ENCODE measurements at regions not wholly inside any gene's neighbourhood (a gene's known extent, or its start where the extent isn't known, plus 50 kb on each side); places are given as distances from the start of the nearest gene placed in this dataset.

DNA sequence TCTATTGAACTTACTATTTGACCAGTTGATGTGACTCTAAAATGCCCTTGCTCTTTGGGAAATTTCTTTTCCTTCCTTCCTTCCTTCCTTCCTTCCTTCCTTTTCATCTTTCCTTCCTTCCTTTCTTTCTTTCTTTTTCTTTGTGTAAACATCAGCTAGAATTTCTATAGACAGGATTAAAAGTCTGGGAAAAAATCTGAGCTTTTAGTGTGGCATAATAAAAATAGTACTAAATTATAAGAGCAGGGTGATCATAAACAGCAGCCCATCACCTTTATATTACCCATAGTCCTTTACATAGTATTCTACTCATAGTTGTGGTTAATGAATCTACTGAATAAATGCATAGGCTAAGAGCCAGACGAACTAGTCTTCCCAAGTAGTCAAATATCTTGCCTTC is 281.0 kb upstream of the DAB1 start:
- no peaks in the 10 kb centered on the region for H3K4me1 ChIP-seq
- no peak for DNase-seq
- H3K4me3 ChIP-seq: no peak overlapping the region
- 52 to 55% methylated on average over 1 of the region's 1 CpG for WGBS, 2 donors
- no peaks in the 10 kb centered on the region for H3K27me3 ChIP-seq
- H3K27ac ChIP-seq: no peak overlapping the region
- intact Hi-C loops (cut with DNase I): no loop called here
- TF ChIP-seq, protein P1, sequence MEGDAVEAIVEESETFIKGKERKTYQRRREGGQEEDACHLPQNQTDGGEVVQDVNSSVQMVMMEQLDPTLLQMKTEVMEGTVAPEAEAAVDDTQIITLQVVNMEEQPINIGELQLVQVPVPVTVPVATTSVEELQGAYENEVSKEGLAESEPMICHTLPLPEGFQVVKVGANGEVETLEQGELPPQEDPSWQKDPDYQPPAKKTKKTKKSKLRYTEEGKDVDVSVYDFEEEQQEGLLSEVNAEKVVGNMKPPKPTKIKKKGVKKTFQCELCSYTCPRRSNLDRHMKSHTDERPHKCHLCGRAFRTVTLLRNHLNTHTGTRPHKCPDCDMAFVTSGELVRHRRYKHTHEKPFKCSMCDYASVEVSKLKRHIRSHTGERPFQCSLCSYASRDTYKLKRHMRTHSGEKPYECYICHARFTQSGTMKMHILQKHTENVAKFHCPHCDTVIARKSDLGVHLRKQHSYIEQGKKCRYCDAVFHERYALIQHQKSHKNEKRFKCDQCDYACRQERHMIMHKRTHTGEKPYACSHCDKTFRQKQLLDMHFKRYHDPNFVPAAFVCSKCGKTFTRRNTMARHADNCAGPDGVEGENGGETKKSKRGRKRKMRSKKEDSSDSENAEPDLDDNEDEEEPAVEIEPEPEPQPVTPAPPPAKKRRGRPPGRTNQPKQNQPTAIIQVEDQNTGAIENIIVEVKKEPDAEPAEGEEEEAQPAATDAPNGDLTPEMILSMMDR (IDR thresholded peaks at IDR 0.05): no peak
- TF ChIP-seq POLR2A (IDR thresholded peaks at IDR 0.05): no peak
- H3K36me3 ChIP-seq: no peaks in the 10 kb centered on the region
- H3K9me3 ChIP-seq: no peaks in the 10 kb centered on the region

DNA sequence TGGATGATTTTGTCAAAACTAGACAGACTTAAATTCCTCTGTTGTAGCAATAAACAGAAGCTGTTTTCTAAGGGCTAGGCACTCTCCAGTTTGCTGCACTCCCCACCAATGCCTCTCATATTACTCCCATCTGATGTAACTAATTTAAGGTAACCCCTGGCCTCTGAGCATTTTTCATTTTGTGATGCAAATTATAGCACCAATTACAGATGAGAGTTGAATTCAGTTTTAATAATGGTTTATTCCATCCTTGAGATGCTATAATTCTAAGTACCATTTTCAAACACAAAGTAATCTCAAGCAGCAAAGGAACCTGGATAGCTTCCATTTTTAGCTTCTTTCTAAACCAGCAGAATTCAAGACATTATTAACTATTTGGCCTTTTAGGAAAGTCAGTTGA is 280.4 kb upstream of the DAB1 start:
- intact Hi-C loops (cut with DNase I): no loop called here
- TF ChIP-seq, protein P1 (IDR thresholded peaks at IDR 0.05): no peak
- TF ChIP-seq POLR2A (IDR thresholded peaks at IDR 0.05): no peak
- DNase-seq: no peak
- H3K4me1 ChIP-seq: no peaks in the 10 kb centered on the region
- no peak overlapping the region for H3K27ac ChIP-seq
- no peaks in the 10 kb centered on the region for H3K27me3 ChIP-seq
- no peak overlapping the region for H3K4me3 ChIP-seq
- no peaks in the 10 kb centered on the region for H3K9me3 ChIP-seq
- H3K36me3 ChIP-seq: no peaks in the 10 kb centered on the region

DNA sequence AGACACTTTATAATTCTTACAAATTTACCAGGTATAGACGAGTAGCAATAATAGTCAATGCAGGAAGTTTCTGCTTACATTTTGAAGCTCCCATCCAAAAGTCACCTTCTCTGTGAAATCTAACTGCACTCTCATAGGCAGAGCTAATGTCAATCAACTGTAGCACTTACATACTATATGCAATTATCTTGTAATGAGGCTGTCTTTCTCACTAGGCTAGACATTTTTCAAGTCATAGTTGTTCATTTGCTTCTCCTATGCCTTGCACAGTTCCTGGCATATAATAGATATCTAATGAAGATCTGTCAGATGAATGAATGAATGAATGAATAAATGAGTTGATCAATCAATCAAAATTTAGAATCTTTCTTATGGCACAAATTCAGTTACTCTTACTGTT is 273.0 kb upstream of the DAB1 start:
- intact Hi-C loops (cut with DNase I): no loop called here
- Histone ChIP-seq H3K4me1 (no peaks in the 10 kb centered on the region), H3K36me3 (no peaks in the 10 kb centered on the region), H3K9me3 (peaks cover 0 to 6% (median 5%) of the 10 kb centered on the region in 3 donors), H3K4me3 (no peak overlapping the region), H3K27ac (no peak overlapping the region), H3K27me3 (no peaks in the 10 kb centered on the region)
- TF ChIP-seq POLR2A (IDR thresholded peaks at IDR 0.05): no peak
- TF ChIP-seq, protein P1 (IDR thresholded peaks at IDR 0.05): no peak
- WGBS, 2 donors: 40 to 64% methylated on average over 1 of the region's 1 CpG
- DNase-seq: no peak

DNA sequence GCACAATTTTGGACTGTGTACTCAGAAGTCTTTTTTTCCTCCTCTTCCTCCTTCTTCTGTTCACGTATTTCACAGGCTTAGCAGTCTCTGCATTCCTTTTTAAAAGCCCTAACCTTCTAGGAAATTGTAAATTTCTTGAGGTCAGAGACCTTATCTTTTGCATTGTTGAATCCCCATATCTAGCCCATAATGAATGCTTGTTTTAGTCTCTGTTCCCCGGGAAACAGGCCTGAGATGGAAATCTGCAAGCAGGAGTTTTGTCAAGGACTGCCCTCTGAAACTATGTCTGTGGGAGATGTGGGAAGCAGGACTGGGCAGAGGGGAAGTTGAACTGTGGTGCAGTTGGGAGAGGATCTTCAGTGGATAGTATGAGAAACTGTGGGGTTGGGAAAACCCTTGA is 272.2 kb upstream of the DAB1 start:
- 14 to 48% methylated on average over 2 of the region's 2 CpGs for WGBS, 2 donors
- intact Hi-C loops (cut with DNase I): no loop called here
- Histone ChIP-seq H3K27me3 (no peaks in the 10 kb centered on the region), H3K36me3 (no peaks in the 10 kb centered on the region), H3K4me1 (no peaks in the 10 kb centered on the region), H3K4me3 (no peak overlapping the region), H3K9me3 (peaks cover 0 to 6% (median 5%) of the 10 kb centered on the region in 3 donors), H3K27ac (no peak overlapping the region)
- no peak for TF ChIP-seq POLR2A (IDR thresholded peaks at IDR 0.05)
- TF ChIP-seq, protein P1 (IDR thresholded peaks at IDR 0.05): no peak
- DNase-seq: no peak

DNA sequence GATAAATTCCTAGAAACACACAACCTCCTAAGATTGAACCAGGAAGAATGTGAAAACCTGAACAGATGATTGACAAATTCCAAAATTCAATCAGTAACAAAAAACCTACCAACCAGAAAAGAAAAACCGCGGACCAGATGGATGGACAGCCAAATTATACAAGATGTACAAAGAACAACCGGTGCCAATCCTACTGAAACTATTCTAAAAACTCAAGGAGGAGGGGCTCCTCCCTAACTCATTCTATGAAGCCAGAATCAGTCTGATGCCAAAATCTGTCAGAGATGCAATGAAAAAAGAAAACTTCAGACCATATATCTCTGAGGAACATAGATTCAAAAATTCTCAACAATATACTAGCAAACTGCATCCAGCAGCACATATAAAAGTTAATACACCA is 262.4 kb upstream of the DAB1 start:
- DNase-seq: no peak
- peaks cover 0 to 8% (median 0%) of the 10 kb centered on the region in 3 donors for H3K9me3 ChIP-seq
- intact Hi-C loops (cut with DNase I): no loop called here
- 86 to 96% methylated on average over 3 of the region's 3 CpGs for WGBS, 2 donors
- H3K27ac ChIP-seq: no peak overlapping the region
- H3K27me3 ChIP-seq: no peaks in the 10 kb centered on the region
- no peaks in the 10 kb centered on the region for H3K4me1 ChIP-seq
- TF ChIP-seq, protein P1 (IDR thresholded peaks at IDR 0.05): no peak
- TF ChIP-seq POLR2A (IDR thresholded peaks at IDR 0.05): no peak
- no peaks in the 10 kb centered on the region for H3K36me3 ChIP-seq
- H3K4me3 ChIP-seq: no peak overlapping the region
